Tibial nerve (tissue), 3 donors: ENCODE measurements at regions not wholly inside any gene's neighbourhood (a gene's known extent, or its start where the extent isn't known, plus 50 kb on each side); places are given as distances from the start of the nearest gene placed in this dataset.

Source experiments
- CTCF ChIP-seq, 5 experiments: fragments of 200-600 bp in 3 of 5; fragments of 450-650 bp in 2 of 5; sonication (generic) in 3 of 5; IDR thresholded peaks; one replicate each; pipeline ENCODE4 v1.5.1; 2016 to 2019; ENCODE audit warnings: antibody characterized with exemption in 5 of 5, mild to moderate bottlenecking in 3 of 5, moderate library complexity in 2 of 5
- POLR2A ChIP-seq, 2 donors: fragments of 450-650 bp; IDR thresholded peaks; one replicate each; pipeline ENCODE4 v1.6.1; 2017; ENCODE audit warnings: antibody characterized with exemption in 2 of 2, mild to moderate bottlenecking in 2 of 2, moderate library complexity in 2 of 2

GRCh38 chr13:40187841-40188591, 478.4 kb downstream of the FOXO1 start:
- TF ChIP-seq CTCF (IDR thresholded peaks at IDR 0.05) (peak in 1 of 5 experiments; percentile 24), POLR2A (IDR thresholded peaks at IDR 0.05) (no peak)
